Astrocyte of the cerebellum (primary cell): ENCODE measurements at regions not wholly inside any gene's neighbourhood (a gene's known extent, or its start where the extent isn't known, plus 50 kb on each side); places are given as distances from the start of the nearest gene placed in this dataset.

Source experiments
- DNase-seq: peaks from one replicate; pipeline ENCODE4 v3.0.0-alpha.2; 2011; ENCODE audit warnings: low read depth
- H3K4me3 ChIP-seq: 2 replicates; pipeline ENCODE4 v1.5.1; 2011; ENCODE audit warnings: mild to moderate bottlenecking, low read depth, low read length, moderate library complexity
- in situ Hi-C: cut with HindIII; loops from 2 replicates; pipeline ENCODE4 v1.10.0; 2017; ENCODE audit warnings: low sequenced_read_pairs
- TF ChIP-seq, protein P1 (sequence below): IDR thresholded peaks from 2 replicates; pipeline ENCODE4 v1.5.1; 2012; ENCODE audit warnings: low read length, low read depth, moderate library complexity, mild to moderate bottlenecking; ENCODE audit errors: missing control alignments

GRCh38 chr9:89837162-89837933 lies 232.5 kb downstream of the GADD45G start:
- TF ChIP-seq, protein P1, sequence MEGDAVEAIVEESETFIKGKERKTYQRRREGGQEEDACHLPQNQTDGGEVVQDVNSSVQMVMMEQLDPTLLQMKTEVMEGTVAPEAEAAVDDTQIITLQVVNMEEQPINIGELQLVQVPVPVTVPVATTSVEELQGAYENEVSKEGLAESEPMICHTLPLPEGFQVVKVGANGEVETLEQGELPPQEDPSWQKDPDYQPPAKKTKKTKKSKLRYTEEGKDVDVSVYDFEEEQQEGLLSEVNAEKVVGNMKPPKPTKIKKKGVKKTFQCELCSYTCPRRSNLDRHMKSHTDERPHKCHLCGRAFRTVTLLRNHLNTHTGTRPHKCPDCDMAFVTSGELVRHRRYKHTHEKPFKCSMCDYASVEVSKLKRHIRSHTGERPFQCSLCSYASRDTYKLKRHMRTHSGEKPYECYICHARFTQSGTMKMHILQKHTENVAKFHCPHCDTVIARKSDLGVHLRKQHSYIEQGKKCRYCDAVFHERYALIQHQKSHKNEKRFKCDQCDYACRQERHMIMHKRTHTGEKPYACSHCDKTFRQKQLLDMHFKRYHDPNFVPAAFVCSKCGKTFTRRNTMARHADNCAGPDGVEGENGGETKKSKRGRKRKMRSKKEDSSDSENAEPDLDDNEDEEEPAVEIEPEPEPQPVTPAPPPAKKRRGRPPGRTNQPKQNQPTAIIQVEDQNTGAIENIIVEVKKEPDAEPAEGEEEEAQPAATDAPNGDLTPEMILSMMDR = no peak
- DNase-seq = no peak
- in situ Hi-C loops = no loop called here
- no peak overlapping the region for H3K4me3 ChIP-seq

- TF ChIP-seq, protein P1 = no peak
- no peak for DNase-seq
- in situ Hi-C loops = no loop called here
- H3K4me3 ChIP-seq = no peak overlapping the region
Measured at GRCh38 chr9:89837934-89838310, 233.1 kb downstream of the GADD45G start.

GRCh38 chr9:89838621-89839020 lies 233.8 kb downstream of the GADD45G start:
- no peak overlapping the region for H3K4me3 ChIP-seq
- DNase-seq = no peak
- TF ChIP-seq, protein P1 = no peak
- in situ Hi-C loops = no loop called here

DNA sequence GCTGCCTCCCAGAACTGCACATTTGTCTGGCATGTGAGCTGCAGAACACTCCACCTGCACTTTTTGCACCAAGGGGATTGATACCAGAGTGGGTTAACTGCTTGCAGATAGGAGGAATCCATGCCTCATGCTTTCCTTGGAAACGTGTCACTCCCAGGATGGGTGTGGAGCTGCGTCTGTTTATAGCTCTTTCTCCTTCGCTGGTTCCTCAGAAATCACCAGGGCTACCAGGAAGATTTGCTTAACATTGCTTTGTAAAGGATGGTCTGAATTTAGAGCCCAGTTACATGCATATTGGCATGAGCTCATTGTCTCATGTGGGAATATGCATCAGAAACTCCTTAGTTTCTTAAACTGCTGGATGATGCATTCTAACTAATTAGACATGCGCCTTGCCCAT lies 234.6 kb downstream of the GADD45G start:
- no peak overlapping the region for H3K4me3 ChIP-seq
- in situ Hi-C loops = no loop called here
- no peak for DNase-seq
- TF ChIP-seq, protein P1 = no peak

DNA sequence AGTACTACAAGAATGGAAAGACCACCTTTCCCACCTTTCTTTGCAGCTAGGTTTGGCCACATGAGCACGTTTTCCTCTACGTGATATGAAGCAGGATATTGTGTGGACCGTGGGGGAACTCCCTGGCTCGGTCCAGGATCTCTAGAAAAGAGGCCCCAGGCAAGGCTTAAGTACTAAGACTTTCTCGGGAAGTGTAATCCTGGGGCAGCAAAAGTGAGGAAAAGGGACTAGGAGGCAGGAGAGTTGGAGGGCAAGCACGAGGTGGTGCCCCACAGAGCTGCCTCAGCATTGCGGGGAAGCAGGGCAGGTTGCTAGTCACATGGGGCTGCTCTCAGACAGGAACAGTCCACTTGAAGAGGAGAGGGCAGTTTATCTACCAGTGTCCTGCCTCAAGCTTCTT lies 235.1 kb downstream of the GADD45G start:
- no peak for DNase-seq
- H3K4me3 ChIP-seq = no peak overlapping the region
- in situ Hi-C loops = no loop called here
- TF ChIP-seq, protein P1 = no peak

DNA sequence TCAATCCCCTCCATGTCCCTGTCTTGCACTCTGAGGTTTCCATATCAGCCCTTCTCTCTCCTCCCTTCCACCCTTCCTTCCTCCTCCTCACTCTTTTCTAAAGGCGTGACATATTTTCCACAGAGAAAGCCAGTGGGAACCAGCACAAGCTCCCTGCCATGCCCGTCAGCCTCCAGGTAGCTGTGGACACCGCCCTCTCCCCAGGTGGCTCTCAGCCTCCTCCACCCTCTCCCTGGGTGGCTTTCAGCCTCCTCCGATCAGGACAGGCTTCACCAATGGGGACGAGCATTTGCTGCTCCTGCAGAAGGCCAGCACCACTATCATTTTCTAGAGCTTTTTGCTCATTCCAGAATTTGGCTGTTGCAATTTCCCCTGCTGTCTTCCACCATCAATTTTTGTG lies 236.6 kb downstream of the GADD45G start:
- TF ChIP-seq, protein P1 = no peak
- H3K4me3 ChIP-seq = no peak overlapping the region
- no peak for DNase-seq
- in situ Hi-C loops = no loop called here
